ENCODE measurements at regions not wholly inside any gene's neighbourhood (a gene's known extent, or its start where the extent isn't known, plus 50 kb on each side); places are given as distances from the start of the nearest gene placed in this dataset.
"Not testable (repeated sequence)": the region's sequence is repeated elsewhere in the genome, so short reads cannot be mapped to it uniquely, and the experiment has no call there.

- DNase-seq: peak; percentile 13 to 42 (median 33)
Measured at GRCh38 chr13:24618011-24618955, 61.9 kb upstream of the ATP12A start.

GRCh38 chr13:24619282-24619681 is 60.9 kb upstream of the ATP12A start:
- peak in 1 of 3 donors; percentile 17 for DNase-seq

DNA sequence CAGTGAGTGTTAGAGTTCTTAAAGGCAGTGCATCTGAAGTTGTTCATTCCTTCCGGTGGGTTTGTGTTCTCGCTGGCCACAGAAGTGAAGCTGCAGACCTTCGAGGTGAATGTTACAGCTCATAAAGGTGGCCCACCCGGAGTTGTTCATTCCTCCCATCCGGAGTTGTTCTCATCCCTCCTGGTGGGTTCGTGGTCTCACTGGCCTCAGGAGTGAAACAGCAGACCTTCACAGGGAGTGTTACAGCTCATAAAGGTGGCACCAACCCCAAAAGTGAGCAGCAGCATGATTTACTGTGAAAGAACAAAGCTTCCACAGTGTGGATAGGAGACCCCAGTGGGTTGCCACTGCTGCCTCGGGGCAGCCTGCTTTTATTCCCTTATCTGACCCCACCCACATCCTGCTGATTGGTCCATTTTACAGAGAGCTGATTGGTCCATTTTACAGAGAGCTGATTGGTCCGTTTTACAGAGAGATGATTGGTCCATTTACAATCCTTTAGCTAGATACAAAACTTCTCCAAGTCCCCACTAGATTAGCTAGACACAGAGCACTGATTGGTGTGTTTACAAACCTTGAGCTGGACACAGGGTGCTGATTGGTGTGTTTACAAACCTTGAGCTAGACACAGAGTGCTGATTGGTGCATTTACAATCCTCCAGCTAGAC is 57.6 kb upstream of the ATP12A start:
- DNase-seq: not testable (repeated sequence)

GRCh38 chr13:24623149-24623665 is 57.0 kb upstream of the ATP12A start:
- DNase-seq: no peak

DNA sequence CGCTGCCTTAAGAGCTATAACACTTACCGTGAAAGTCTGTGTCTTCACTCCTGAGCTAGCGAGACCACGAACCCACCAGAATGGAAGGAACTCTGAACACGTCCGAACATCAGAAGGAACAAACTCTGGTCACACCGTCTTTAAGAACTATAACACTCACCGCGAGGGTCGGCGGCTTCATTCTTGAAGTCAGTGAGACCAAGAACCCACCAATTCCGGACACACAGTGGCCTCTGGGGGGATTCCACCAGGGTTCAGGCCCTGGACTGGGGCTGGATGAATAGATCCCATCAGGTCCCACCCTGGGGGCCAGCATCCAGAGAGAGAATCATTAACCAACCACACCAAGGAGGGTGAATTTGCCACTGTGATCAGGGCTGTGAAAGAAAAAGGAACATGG is 55.8 kb upstream of the ATP12A start:
- no peak for DNase-seq

DNA sequence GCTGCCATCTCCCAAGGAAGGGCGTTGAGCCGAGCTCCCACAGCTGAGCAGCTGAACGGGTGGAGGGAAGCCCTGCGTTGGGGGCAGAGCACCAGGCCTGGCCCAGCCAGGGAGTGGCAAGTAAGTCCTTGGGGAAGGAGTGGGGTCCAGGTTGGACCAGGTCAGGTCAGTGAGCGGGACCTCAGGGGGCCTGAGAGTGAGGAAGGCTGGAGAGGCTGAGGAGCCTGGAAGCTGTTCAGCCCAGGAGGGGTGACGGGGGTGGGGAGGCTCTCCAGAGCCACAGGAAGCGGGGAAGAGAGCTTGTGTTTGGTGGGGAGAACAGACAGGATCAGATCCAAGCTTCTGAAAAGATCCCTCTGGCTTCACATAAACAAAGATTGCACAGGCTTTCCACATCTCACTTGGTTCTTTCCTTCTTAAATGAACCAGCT is 55.4 kb upstream of the ATP12A start:
- DNase-seq: no peak

DNA sequence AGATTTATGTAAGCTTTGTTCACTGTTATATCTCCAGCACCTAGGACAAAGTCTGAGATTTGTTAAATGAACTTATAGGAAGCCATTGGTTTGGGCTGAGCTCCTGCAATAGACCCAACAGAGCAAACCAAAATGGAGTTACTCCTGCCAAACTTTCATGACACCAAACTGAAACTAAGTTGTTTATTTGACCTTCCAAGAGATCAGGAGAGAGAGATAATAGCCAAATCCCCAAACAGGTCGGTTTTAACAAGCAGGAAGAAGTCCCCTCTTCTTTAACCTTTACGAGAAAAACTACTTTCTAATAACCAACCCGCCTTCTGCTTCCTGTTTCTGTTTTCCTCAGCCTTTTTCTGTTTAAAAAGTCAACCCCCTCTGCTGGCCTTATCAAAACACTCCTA is 54.9 kb upstream of the ATP12A start:
- peak; percentile 28 to 33 (median 32) for DNase-seq

- DNase-seq: peak; percentile 68 to 84 (median 71)
Measured at GRCh38 chr13:24625870-24626849, 54.0 kb upstream of the ATP12A start.

DNA sequence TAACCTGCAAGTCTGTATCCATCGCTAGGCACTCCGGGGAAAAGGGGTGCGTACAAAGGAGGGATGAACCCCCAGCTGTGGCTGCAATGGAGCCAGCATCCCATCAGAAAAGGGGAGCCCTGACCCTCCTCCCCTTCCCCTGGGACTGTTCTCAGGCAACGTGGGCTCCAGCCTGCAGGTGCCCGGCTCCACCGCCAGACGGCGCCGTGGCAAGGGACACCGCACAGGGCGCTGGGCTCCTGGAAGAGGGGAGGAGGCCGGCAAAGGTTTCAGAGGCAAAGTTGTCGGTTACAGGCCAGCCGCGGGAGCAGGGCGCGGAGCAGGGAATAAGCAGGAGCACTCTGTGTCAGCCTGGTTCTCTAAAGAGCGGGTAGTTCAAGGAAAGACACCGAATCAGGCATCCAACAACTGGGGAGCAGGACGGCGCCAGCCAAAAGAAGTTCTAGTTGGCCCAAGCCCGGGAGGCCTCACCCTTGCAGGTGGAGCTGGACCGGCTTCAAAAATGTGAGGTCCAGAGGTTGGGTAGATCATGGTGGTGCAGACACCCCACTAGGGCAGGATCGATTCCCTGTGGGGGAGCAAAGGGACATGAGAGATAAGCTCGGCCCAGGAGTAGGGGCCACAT is 53.0 kb upstream of the ATP12A start:
- DNase-seq: no peak

GRCh38 chr13:24627946-24628345 is 52.3 kb upstream of the ATP12A start:
- peak; percentile 17 to 34 (median 24) for DNase-seq

GRCh38 chr13:24629320-24629719 is 50.9 kb upstream of the ATP12A start:
- DNase-seq: no peak

DNA sequence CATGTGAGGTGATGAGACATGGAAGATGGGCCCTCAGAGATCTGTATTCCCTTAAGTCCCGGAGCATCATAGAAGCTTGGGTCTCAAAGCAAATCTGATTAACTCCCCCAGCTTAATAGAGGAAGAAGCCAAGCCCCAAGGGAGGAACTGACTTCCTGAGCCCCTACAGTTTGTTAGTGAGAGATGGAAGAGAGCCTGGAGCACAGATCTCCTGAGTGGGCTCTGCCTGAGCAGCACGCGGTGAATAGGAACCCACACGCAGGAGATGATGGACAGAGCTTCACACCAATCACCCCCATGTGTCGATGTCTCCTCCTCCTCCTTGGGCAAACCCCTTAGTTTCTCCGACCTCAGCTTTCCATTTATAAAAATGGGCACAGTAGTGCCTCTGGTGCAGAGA is 50.1 kb upstream of the ATP12A start:
- no peak for DNase-seq
